ENCODE measurements at regions not wholly inside any gene's neighbourhood (a gene's known extent, or its start where the extent isn't known, plus 50 kb on each side); places are given as distances from the start of the nearest gene placed in this dataset.
"Not testable (repeated sequence)": the region's sequence is repeated elsewhere in the genome, so short reads cannot be mapped to it uniquely, and the experiment has no call there.

DNA sequence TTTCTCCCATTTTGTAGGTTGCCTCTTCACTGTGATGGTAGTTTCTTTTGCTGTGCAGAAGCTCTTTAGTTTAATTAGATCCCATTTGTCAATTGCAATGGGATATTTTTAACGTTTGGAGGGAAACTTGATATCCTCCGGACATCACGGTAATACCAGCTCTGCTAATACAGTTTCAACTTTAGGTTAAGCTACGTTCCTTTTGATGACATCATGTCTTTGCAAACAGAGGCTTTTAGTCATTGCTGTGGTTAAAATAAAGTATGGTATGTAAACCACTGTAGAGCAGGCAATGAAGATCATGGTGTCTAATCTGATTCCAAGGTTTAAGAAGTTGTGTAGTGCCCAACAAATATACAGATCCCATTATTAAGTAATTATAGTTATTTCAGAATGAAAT lies 168.0 kb upstream of the CHD6 start:
- no peak for DNase-seq (ENCODE audit: low read depth in 2 of 2)

DNA sequence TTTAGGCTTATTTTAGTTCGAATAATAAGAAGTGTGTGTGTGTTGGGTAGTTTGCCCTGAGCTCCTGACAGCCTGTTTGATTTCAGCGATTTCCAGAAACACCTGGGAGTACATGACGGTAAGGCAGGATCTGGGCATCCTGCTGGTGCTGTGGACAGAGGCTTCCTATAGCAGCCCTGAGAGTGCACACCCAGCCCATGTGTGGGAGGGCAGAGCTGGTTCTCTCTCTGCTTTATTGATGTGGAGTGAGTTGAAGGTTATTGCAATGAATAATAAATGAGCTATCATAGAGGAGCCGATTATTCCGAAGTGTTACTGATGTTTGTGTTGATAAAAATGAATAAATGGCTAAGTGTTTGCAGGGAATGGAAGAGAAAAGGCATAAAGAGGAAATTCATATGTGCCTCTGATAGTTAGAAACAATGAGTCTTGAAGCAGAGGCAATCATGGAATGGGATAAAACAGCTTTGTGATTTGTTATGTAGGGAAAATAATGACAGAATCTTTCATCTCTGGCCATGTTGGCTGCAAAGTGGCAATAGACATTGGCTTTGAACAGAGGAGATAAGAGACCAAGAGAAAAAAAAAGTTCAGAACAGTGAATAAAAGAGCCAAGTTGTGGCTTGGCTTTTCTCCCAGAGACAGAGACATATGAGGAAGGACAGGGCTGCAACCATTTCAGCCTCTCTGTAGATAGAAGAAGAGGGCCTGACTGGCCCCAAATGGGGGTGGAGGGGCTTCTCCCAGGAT lies 166.2 kb upstream of the CHD6 start:
- no peak for DNase-seq (ENCODE audit: low read depth in 2 of 2)

DNA sequence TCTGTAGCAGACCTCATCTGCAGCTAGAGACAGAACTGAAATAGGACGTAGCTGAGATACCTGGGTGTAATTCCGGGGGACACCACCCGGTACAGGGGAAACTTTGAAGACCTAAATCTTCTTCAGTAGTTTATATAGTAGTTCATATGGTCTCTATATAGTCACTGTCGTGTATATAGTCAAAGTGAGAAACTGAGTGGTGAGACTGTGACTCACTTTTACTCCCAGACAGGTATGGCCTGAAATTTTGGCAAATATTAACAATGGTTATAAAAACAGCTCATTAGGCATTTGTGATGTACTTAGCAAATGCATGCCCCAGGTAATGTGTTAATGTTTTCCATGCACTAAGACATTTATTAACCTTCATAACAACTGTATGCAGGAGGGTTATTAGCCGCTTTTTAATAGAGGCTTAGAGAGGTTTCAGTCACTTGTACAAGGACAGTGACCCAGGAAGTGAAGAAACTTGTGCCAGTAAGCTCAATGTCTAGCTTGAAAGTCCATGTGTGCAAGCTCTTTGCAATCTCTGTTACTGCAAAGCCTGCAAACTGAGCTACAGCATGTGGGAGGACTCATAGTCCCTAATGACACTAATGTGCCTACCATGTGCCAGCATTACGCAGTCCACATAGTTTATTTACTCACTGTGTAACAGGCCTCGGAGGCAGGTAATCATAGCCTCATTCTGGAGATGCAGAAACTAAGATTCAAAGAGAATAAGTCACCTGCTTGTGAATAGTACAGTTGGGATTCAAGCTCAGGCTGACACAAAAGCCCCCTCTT lies 165.4 kb upstream of the CHD6 start:
- DNase-seq (ENCODE audit: low read depth in 2 of 2), result no peak

DNA sequence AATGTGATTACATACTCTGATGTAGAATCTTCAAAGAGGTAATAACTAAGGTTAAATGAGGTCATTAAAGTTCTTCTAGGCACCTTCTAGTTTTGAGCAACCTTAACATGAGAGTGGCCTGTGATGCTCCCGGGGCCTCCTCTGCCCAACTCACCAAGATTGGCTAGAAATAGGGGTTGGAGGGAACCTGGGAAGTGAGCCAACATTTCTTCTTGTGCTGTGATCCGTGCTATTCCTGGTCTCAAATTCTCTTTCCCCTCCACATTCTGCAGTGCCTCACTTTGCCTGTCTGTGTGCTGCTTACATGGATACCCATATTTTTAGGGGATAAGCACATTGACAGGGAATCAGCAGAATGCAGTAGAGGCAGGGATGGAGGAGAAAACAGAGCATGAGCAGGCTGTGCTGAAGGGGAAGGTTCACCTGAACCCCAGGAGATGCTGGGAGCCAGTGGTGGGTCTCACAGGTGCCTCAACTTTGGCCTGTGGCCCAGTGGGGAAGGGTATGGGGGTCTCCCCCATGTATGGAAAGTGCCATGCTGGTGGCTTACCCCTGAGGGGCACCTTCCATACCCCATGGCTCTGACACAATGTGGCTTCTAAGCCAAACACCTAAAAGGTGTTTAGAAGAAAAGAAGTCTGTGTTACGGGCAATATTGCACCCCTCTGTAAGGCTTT lies 164.7 kb upstream of the CHD6 start:
- DNase-seq (ENCODE audit: low read depth in 2 of 2), result no peak

DNA sequence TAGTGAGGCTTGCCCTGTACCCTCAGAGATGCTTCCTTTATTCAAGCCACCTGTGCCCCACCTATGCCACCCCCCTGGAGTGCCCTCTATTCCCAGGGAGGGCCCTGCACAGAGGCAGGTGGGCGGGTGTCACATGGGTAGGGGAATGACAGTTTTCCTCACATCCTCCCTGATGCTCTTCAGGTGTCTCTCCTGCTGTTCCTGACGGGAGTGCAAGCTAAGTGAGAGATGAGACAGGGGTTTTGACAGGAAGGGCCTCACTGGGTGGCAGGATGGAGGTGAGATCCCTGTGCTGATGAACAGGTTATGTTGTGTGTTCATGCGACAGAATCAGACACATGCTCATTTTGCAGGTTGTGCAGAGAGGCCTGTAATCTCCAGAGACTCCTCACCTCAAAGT lies 164.1 kb upstream of the CHD6 start:
- no peak for DNase-seq (ENCODE audit: low read depth in 2 of 2)

DNA sequence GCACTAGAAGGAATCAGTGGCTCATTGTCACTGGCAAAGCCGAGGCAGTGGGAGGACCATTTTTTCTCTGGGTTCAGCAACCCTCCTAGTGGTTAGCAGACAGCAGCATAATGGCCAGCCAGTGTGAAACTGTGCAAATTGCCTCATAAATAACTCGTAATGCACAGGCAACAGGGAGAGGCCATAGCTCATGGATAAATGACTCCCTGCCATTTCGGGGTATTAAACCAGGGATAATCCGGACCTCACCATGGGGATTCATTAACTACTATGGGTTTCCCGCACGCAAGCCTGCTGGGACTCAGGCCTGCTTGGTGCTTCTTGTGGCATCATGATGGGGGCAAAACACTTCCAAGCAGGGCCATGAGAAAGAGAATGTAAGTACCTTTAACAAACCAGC lies 158.2 kb upstream of the CHD6 start:
- DNase-seq (ENCODE audit: low read depth in 2 of 2), result no peak

DNA sequence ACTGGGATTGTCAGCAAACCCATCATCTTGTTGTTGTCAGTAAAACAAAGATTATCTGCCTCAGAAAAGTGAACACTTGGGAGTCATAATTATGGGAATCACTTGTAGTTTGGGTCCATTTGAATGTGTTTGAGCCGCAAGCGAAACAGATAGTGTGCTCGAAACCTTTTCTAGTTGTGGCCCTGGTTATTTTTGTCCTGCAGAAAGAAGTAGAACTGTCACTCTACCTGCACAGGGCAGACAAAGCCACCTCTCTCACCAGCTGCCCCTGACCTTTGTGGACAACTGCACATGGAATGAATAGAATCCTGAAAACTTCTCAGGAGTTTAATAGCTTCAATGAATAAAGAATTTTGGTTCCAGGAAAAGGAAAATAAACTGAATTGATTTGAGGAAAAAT lies 156.1 kb upstream of the CHD6 start:
- no peak for DNase-seq (ENCODE audit: low read depth in 2 of 2)

DNA sequence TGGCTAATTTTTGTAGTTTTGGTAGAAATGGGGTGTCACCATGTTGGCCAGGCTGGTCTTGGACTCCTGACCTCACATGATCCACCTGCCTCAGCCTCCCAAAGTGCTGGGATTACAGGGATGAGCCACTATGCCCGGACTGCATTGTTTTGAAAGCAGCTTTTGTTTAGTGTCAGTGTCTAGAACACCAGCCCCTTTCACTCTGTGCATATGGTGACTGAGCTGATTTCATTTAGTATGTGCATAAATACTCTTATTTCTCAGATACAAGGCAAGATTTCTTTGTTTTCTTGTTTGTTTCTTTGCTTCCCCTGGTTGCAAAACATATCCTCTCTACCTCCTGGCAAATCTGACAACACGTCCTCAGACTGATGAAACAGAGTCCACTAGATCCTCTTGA lies 152.8 kb upstream of the CHD6 start:
- no peak for DNase-seq (ENCODE audit: low read depth in 2 of 2)

DNA sequence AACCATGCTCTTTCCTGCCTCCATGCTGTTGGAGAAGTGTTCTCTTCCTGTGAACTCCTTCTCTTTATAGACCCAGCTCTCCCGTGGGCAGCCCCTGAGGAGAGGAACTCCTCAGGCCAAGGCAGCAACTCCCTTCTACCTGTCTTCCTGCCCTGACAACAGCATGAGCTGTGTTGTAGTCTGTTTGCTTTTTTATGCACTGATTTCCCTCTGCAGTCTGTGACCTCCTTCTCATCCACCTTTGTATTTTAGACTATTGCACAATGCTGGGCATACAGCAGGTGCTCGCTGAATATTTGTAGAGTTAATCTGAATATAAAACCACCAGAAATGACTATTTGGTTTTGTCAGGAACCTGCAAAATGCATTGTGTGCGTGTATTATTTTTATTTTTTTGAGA lies 152.2 kb upstream of the CHD6 start:
- no peak for DNase-seq (ENCODE audit: low read depth in 2 of 2)

DNA sequence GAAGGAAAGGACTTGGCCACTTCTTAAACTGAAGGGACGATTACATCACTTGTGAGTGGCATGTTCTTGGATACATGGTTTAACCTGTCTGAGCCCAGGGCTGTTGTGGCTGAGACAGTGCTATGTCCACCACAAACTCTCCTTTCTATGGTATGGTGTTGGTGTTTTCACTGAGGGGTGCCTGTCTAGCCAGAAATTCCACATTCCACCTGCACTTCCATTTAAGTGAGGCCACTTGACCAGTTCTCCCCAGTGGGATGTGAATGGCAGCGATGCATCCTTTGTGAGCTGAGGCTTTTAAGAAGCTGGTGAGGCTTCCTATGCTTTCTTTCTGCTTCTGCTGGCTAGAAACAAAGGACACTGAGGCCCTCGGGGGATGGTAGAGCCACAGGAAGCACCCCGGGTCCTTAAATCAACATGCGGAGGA lies 151.4 kb upstream of the CHD6 start:
- DNase-seq (ENCODE audit: low read depth in 2 of 2), result no peak

DNA sequence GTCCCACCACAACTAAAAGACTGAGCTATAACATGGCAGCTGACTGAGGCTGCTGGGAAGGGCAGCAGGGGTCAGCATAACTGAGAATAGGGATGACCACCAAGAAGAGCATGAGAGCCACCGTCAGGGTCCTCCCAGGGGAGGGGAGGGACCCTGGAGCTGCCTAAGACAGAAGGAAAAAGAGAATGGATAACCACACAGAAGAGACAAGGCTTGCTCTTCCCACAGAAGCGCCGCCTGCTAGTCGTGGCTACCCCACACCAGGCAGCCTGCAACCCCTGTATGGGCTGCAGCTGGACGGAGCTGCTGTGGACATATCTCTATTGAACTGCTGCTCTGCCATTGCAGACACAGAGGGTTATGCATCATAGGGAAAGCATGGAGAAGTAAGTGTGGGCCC lies 132.0 kb upstream of the CHD6 start:
- DNase-seq (ENCODE audit: low read depth in 2 of 2), result no peak

DNA sequence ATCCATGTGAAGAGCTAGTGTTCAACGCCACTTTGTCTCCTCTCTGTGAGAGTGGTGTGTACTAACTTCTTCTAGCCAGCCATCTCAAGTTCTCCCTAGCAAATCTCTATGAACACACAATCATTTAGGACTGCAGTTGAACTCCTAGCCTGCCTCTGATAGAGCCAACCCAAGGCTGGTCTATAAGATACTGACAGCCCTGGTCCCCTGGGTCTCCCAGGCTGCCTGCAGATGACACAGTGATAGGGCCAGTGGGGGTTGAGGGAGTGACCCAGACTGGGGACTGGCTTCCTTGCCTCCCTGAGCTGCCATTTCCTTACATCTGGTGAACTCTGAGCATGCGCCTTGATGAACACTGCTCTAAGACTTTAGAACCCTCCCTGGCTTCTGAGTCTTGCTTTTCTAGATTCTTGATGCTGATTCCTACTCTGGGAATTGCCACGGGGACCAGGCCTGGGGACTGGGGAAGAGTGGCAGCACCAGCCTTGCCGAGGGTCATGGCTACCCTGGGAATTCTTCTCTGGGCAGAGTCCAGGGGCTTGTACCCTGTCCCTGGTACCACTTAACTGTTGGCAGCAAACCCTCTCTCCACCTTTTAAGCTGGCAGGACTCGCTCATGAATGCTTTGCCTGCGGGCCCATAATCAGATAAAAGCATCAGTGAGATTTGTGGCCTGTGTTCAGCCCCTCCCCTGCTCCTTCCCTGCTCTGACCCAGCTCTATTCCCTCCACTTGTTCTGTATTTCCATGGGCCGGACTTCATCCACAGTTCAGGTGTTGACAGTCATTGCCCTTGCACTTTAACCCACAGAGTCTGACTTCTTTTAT lies 130.8 kb upstream of the CHD6 start:
- no peak for DNase-seq (ENCODE audit: low read depth in 2 of 2)

DNA sequence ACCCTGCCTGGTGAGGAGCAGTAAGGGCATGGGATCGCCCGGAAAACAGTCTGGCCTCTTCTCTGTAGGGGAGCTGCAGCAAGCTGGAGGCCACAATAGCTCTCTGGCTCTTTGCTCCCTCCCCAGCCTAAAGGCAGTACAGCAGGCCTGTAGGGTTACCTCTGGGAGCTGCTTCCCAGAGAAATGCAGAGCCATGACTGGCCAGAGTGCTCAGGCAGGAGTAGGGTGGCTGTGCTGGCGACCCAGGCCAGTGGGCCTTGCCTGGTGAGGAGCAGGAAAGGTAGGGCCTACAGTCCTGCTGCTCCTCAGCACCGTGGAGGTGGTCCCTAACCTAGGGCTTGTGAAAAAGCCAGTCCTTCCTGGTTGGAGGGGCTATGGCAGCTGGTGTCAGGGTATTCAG lies 129.9 kb upstream of the CHD6 start:
- no peak for DNase-seq (ENCODE audit: low read depth in 2 of 2)

DNA sequence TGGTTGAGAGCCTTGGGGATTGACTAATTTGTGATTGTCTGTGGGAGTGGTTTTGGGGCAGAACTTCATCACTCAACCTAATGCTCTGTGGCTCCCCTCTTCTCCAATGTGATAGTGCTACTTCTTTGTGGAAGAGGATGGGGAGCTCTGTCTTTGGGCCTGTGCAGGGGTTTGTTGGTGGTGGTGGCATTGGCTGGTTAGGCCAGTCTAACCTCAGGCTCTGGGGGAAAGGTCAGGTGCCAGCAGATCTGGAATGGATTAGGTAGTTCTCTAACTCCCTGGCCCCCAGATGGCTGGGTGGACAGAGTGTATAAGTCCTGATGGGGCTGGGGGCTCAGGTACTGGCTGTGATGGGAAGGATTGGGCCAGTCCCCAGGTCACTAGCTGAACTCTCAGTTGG lies 129.0 kb upstream of the CHD6 start:
- DNase-seq (ENCODE audit: low read depth in 2 of 2), result no peak

DNA sequence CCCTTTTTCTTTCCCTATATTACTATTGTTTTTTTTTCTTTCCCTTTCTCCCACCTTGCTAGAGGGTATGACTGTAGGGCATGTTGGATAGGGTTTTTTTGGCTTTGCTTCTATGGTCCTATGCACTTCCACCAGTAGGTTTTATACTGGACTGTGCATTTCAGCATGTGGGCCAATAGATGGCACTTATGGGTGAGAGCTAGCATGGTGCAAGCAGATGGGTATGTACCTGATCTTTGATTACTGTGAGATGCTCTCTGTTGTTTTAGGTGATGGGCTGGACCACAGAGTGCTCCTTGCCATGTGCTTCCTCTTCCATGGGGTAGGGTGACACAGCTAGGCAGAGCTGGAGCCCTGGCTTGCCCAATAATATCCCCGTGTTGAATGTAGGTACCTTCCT lies 128.5 kb upstream of the CHD6 start:
- no peak for DNase-seq (ENCODE audit: low read depth in 2 of 2)

DNA sequence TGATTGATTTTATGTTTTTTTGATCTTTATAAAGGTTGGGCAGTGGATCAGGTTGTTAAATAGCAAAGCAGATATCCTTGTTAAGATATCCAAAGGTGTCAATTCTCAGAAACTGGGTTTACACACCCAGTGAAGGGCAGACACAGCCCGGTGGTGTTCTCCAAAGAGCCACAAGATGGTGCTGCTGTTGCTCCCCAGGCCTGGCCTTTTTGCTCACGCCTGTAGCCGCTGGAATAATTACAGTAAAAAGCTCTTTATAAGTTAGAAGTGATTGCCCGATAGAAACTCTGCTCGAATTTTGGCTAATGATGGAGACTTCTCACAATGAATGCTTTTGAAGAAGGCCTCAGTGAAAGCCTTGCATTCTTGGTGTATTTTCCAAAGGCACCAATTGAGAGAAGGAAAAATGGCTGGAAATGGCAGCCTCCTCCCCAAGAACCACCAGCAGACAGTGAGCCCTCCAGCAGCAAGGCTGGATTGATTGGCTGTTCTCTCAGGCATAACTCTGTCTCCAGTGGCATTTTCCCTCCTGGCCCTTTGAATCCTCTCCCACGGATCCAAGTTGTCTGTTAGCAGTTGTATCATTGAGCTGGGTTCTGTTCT lies 120.5 kb upstream of the CHD6 start:
- peak in 1 of 2 donors; percentile 14 for DNase-seq (ENCODE audit: low read depth in 2 of 2)

DNA sequence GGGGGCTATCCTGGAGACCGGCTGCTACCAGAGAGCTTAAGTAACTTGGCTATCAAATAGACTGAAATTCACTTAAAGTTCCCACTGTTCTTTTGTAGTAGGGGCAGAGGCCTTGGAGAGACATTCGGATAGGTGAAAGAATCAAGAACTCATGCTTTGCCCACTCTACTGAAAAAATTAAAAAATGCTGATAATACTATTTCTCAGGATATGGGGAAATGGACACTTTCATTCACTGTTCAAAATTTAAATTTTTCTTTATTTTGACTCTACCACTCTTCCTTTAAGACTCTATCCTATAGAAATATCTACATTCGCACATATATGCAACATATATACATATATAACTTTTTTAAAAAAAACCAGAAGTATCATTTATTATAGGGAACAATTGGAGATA lies 117.8 kb upstream of the CHD6 start:
- no peak for DNase-seq (ENCODE audit: low read depth in 2 of 2)

DNA sequence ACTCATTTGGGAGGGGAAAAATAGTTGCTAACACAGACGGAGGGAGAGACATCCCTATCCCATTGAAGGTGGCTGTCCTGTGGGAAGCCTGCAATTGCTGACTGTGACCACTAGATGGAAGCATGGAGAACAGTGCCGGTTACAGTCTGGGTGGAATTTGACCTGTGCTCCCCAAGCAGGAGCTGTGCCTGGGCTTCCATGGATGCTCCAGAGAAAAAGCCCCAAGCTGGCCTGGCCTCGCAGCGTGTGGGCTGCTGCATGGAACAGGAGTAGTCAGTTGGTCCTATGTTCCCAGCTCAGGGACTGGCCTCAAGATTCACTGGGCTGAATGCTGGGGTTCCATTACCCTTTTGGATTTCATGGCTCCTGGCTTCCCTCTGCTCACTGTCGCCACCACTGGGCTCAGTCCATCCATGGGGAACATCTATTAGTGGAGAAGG lies 116.3 kb upstream of the CHD6 start:
- DNase-seq (ENCODE audit: low read depth in 2 of 2), result peak in 1 of 2 donors; percentile 15

DNA sequence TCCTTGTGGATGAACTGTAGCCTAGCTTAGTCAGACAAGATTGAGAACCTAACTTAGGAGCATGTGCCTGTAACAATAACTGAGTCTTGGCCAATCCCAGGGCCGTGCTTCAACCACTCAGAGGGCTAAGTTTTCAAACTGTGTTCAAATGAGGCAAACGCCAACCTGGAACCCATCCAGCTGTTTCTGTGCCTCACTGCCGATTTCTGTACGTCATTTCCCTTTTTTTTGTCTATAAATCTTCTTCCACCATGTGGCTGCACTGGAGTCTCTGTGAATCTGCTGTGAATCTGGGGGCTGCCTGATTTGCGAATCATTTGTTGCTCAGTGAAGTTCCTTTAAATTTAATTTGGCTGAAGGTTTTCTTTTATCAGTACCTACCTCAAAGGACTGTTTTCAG lies 115.0 kb upstream of the CHD6 start:
- no peak for DNase-seq (ENCODE audit: low read depth in 2 of 2)

DNA sequence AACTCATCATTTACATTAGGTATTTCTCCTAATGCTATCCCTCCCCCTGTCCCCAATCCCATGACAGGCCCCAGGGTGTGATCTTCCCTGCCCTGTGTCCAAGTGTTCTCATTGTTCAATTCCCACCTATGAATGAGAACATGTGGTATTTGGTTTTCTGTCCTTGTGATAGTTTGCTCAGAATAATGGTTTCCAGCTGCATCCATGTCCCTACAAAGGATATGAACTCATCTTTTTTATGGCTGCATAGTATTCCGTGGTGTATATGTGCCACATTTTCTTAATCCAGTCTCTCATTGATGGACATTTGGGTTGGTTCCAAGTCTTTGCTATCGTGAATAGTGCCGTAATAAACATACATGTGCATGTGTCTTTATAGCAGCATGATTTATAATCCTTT lies 113.0 kb upstream of the CHD6 start:
- DNase-seq (ENCODE audit: low read depth in 2 of 2), result not testable (repeated sequence)

DNA sequence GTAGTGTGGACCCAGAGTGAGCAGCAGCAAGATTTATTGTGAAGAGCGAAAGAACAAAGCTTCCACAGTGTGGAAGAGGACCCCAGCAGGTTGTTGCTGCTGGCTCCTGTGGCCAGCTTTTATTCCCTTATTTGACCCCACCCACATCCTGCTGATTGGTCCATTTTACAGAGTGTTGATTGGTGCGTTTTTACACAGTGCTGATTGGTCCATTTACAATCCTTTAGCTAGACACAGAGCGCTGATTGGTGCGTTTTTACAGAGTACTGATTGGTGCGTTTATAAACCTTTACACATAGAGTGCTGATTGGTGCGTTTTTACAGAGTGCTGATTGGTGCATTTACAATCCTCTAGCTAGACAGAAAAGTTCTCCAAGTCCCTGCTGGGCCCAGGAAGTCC lies 109.5 kb upstream of the CHD6 start:
- not testable (repeated sequence) for DNase-seq (ENCODE audit: low read depth in 2 of 2)

DNA sequence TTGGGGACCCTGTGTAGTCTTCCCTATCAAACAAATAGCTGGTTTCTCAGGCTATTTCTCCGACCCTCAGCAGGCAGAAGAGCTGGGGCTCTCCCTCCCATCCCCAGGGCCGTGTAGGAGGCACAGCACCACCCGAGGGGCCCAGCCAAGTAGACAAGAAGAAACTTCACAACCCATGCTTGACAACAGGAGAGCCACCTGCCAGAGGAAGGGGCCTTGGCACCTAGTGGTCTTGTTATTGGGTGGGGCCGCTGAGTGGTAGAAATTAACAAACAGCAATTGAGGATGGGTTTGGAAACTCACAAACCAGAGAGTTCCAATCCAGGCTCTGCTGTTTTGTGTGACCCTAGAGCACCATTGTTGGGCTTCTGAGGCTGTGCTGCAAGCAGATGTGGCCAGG lies 108.5 kb upstream of the CHD6 start:
- DNase-seq (ENCODE audit: low read depth in 2 of 2), result no peak

Measured in activated CD4-positive, alpha-beta T cell treated with anti-CD3 and anti-CD28 coated beads for 24 hours (primary cell).